Spinal cord (tissue), 9 donors: ENCODE measurements at regions not wholly inside any gene's neighbourhood (a gene's known extent, or its start where the extent isn't known, plus 50 kb on each side); places are given as distances from the start of the nearest gene placed in this dataset.

Experiments used
- DNase-seq, 6 donors: peaks; one replicate each; pipeline versions ENCODE4 v3.0.0 to v3.0.0-alpha.2; 2013 to 2015; ENCODE audit warnings: low spot score in 6 of 6, low read depth in 4 of 6
- H3K27ac ChIP-seq: one replicate; pipeline ENCODE4 v1.5.1; 2013; ENCODE audit warnings: low read depth, low read length, control low read depth
- H3K27me3 ChIP-seq: one replicate; pipeline ENCODE4 v1.6.1; 2013; ENCODE audit warnings: low read length; ENCODE audit not compliant: control insufficient read depth, insufficient read depth
- H3K36me3 ChIP-seq: one replicate; pipeline ENCODE4 v1.6.1; 2013; ENCODE audit warnings: low read length; ENCODE audit not compliant: control insufficient read depth, insufficient read depth
- H3K4me1 ChIP-seq: one replicate; pipeline ENCODE4 v1.6.1; 2013; ENCODE audit warnings: low read length; ENCODE audit not compliant: control insufficient read depth, insufficient read depth
- H3K4me3 ChIP-seq: one replicate; pipeline ENCODE4 v1.5.1; 2013; ENCODE audit warnings: low read depth, low read length, control low read depth
- H3K9me3 ChIP-seq: one replicate; pipeline ENCODE4 v1.6.1; 2013; ENCODE audit warnings: low read length; ENCODE audit not compliant: control insufficient read depth, insufficient read depth
- WGBS: methylation state at CpG from one replicate; pipeline ENCODE4 v1.1.5; 2013; ENCODE audit warnings: missing lambda C conversion rate; ENCODE audit not compliant: insufficient coverage; 5-methylcytosine and 5-hydroxymethylcytosine counted together
- donor health status: healthy.

DNA sequence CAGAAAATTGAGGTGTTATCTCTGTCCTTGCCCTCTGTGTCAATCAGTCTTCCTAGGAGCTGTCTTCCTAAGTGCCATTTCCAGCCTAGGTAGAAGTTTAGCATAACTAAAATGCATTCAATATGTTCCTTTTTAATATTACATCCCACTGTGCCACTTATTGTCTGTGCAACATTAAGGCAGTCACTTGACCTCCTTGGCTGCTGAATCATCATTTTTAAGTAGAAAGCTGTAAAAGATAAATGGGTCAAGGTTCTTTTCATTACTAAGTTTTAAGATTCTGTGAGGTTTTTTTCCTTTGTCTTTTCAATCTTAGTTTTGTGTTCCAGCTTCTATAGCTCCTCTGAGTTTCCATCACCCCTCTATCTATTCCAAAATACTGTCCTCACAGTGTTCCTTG lies 371.9 kb upstream of the SOX9 start:
- Histone ChIP-seq H3K9me3 (no peaks in the 10 kb centered on the region), H3K27me3 (no peaks in the 10 kb centered on the region), H3K36me3 (no peaks in the 10 kb centered on the region), H3K4me1 (no peaks in the 10 kb centered on the region), H3K4me3 (no peak overlapping the region), H3K27ac (no peak overlapping the region)
- no peak for DNase-seq

DNA sequence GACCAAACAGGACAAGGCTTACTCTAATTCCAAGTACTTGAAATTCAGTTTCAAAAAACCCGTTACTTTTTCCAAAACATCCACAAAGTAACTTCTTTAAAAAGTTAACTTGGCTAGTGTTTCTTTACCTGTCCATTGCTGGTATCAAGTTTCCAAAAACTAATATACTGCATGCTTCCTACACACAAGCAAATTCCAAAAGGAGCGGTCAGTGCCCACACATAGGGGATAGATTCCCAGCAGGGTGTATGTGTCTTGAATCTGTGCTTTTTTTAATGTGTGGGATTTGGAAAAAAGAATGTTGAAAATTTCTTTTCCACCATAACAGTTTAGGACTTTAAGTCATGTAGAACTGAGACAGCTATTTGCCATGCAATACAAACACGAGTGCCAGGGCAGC lies 367.8 kb upstream of the SOX9 start:
- no peaks in the 10 kb centered on the region for H3K27me3 ChIP-seq
- H3K36me3 ChIP-seq: no peaks in the 10 kb centered on the region
- H3K4me1 ChIP-seq: no peaks in the 10 kb centered on the region
- H3K27ac ChIP-seq: no peak overlapping the region
- no CpG with 5 or more reads among the region's 3 CpGs for WGBS
- no peaks in the 10 kb centered on the region for H3K9me3 ChIP-seq
- DNase-seq: no peak
- no peak overlapping the region for H3K4me3 ChIP-seq

DNA sequence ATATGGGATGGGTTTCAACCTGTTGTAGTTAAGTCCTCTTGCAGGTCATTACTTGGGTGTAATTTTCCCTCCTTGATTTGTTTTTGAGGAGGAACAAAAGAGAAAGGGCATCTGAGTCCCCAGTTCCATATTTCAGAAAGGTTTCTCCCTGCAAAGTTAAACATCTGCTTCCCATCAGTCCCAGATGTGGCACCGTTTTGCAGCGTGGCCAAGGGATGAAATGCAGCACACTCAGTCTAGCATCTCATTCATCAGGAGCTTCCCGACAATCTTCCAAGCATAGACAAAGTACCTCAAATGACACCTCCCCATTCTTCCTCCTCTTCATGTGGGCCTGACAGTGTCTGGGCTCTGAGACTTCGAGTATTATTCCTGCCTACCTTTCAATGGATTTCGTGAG lies 363.7 kb upstream of the SOX9 start:
- no peaks in the 10 kb centered on the region for H3K4me1 ChIP-seq
- H3K4me3 ChIP-seq: no peak overlapping the region
- no peaks in the 10 kb centered on the region for H3K9me3 ChIP-seq
- H3K27ac ChIP-seq: no peak overlapping the region
- DNase-seq: no peak
- WGBS: 80% methylated on average over 3 of the region's 5 CpGs
- H3K36me3 ChIP-seq: no peaks in the 10 kb centered on the region
- no peaks in the 10 kb centered on the region for H3K27me3 ChIP-seq

DNA sequence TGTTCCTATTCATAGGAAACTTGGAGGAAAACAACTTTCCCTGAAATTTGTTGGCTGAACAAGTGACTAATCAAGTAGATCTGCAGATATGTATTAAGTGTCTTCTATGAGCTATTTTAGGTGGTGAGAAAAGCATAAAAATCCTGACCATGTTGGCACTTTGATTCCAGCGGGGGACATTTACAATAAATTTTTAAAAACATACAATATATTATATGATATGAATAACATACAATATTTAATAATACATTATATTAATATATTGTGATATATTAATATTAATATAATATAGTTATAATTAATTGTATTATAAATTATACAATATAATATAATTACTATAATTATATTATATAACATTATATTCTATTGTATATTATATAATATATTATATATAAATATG lies 362.9 kb upstream of the SOX9 start:
- H3K4me1 ChIP-seq: no peaks in the 10 kb centered on the region
- no peak overlapping the region for H3K4me3 ChIP-seq

DNA sequence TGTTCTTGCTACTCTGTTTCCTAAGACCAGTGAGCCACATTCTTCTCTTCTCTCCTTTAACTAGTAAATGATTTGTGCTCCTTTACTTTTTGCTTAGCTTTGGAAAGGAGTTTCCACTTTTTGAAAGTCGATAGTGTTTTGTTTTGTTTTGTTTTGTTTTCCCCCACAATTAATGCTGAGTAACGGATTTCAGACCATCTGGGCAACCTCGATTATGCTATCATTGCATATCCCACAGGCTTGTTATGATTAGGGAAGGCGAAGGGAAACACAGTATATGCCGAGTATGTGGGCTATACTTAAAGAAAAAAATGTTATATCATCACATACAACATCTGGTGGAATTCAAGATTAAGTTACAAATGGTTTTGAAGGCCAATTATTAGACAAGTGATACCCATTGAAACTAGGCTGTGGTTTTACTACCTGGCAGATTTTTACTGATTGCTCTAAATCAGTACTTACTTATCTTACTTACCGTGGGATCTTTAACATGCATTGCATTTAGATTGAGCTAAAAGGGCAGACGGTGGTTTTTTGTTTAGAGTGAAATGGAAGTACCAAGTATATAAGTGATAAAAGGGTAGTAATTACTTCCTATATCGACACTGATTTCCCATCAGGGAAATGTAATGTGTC lies 361.3 kb upstream of the SOX9 start:
- Histone ChIP-seq H3K4me1 (no peaks in the 10 kb centered on the region), H3K36me3 (no peaks in the 10 kb centered on the region), H3K4me3 (no peak overlapping the region), H3K9me3 (no peaks in the 10 kb centered on the region), H3K27me3 (no peaks in the 10 kb centered on the region), H3K27ac (no peak overlapping the region)
- no CpG with 5 or more reads among the region's 8 CpGs for WGBS
- peak in 1 of 6 donors; percentile 22 for DNase-seq

More for the DNA sequence above, 362.9 kb upstream of the SOX9 start:
- DNase-seq: no peak
- no CpG with 5 or more reads among the region's 1 CpG for WGBS
- Histone ChIP-seq H3K27ac (no peak overlapping the region), H3K9me3 (no peaks in the 10 kb centered on the region), H3K36me3 (no peaks in the 10 kb centered on the region), H3K27me3 (no peaks in the 10 kb centered on the region)

DNA sequence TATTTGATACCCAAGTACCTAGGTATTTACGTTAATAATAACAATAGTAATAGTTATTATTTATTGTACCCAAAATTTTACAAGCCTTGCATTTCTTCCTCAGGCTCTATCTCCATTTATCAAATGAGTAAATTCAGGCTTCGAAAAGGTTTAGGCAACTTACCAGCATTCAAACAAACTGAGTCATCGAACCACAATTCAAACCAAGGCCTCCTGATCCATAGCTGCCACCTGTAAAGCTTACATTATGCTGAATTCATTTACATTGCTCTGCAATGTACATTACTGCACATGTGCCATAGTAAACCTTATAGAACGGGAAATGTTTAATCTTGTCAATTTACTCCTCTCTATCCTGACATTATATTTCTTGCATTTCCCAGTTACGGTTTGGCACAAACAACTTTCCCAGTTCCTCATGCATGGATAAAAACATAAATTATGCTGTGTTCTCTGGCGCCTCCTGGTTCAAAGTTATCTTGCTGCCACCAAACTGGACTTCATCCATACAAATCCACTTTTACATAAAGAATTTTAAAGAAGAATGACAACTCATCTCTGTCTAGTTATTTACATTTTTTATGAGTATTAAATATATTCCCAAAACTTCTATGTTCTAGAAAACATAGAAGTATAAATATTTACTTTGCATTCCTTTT lies 360.6 kb upstream of the SOX9 start:
- 100% methylated on average over 1 of the region's 6 CpGs for WGBS
- H3K9me3 ChIP-seq: no peaks in the 10 kb centered on the region
- no peak overlapping the region for H3K4me3 ChIP-seq
- no peak overlapping the region for H3K27ac ChIP-seq
- H3K4me1 ChIP-seq: no peaks in the 10 kb centered on the region
- H3K27me3 ChIP-seq: no peaks in the 10 kb centered on the region
- DNase-seq: no peak
- no peaks in the 10 kb centered on the region for H3K36me3 ChIP-seq

DNA sequence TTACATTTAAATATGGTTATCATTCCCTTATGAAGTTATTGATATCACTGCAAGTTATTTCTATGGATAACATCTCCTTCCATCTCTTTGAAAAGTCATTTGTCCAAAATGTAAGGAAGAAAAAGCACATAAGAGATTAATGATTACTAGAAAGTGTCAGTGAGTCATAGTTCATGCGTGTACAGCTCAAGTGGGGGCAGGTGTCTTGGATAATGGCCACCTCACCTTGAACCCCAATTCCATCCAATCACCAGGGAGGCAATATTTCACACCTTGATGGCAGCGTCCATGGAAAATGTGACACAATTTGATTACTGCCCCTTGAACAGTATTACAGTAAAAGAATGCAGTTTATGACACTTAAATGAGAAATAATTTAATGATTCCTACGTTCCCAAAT lies 358.3 kb upstream of the SOX9 start:
- WGBS: no CpG with 5 or more reads among the region's 3 CpGs
- H3K27ac ChIP-seq: no peak overlapping the region
- H3K9me3 ChIP-seq: no peaks in the 10 kb centered on the region
- H3K36me3 ChIP-seq: no peaks in the 10 kb centered on the region
- peaks cover 4% of the 10 kb centered on the region for H3K4me1 ChIP-seq
- DNase-seq: no peak
- H3K4me3 ChIP-seq: no peak overlapping the region
- H3K27me3 ChIP-seq: no peaks in the 10 kb centered on the region

DNA sequence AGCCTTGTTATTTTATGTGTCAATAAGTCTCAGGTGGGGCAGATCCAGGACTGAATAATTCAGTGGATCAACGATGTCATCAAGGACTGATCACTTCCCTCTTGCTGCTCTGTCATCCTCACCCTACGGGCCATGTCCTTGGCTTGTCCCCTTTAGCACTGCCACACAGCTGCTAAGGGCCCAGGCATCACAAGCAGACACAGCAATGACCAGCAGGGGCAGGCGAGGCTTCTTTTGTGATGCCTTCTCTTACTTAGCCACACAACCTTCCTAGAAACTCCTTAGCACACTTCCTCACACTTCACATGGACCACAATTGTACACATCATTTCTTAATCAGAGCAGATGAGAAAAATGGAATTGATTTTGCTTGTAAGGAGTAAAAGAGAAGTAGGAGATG lies 356.3 kb upstream of the SOX9 start:
- peak in 3 of 6 donors; percentile 29 to 69 (median 57) for DNase-seq
- no peak overlapping the region for H3K4me3 ChIP-seq
- peaks cover 4% of the 10 kb centered on the region for H3K4me1 ChIP-seq
- no peaks in the 10 kb centered on the region for H3K9me3 ChIP-seq
- WGBS: 36% methylated on average over 3 of the region's 3 CpGs
- H3K27ac ChIP-seq: no peak overlapping the region
- H3K36me3 ChIP-seq: no peaks in the 10 kb centered on the region
- H3K27me3 ChIP-seq: no peaks in the 10 kb centered on the region

DNA sequence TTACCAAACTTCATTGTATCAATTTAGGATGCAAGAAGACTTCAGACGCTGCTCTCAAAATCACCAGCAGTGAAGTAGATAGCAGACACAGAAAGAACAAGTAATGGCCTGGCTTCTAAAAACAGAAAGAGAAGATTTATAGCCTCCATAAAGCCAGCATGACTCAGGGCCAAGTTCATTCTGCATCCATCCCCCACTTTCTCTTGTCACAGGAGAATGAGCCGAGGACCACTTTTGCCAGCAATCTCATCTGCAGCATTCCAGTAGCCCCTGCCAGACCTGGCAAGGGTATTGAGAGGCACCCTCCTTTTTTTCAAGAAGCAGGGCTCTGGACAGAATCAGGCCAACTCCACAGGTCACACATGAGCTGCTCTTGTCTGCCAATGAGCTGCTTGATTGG lies 355.4 kb upstream of the SOX9 start:
- Histone ChIP-seq H3K27ac (peak overlapping the region; percentile 33), H3K36me3 (no peaks in the 10 kb centered on the region), H3K4me3 (no peak overlapping the region), H3K4me1 (peaks cover 4% of the 10 kb centered on the region), H3K27me3 (no peaks in the 10 kb centered on the region), H3K9me3 (no peaks in the 10 kb centered on the region)
- 27% methylated on average over 2 of the region's 2 CpGs for WGBS
- DNase-seq: peak; percentile 44 to 86 (median 60)

DNA sequence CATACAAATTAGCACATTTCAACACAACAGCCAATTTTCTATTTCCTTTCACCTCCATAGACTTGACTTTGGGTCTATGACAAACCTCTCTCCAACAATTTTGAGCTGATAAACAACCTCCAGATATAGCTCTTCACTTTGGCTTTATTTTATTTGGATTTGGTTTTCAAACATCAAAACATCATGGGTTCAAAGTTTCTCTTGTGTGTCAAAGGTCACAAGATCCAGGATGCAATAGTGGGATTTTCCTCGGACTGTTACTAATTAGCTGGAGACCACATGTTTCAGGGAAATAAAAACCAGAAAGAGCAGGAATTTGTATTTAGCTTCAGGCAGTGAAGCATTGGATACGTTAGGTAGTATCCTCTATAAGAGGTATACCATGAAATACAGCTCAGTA lies 351.0 kb upstream of the SOX9 start:
- peak in 1 of 6 donors; percentile 15 for DNase-seq
- H3K27ac ChIP-seq: no peak overlapping the region
- H3K4me1 ChIP-seq: peaks cover 4% of the 10 kb centered on the region
- no peaks in the 10 kb centered on the region for H3K9me3 ChIP-seq
- no peak overlapping the region for H3K4me3 ChIP-seq
- no peaks in the 10 kb centered on the region for H3K36me3 ChIP-seq
- WGBS: 83% methylated on average over 1 of the region's 2 CpGs
- no peaks in the 10 kb centered on the region for H3K27me3 ChIP-seq
